ENCODE measurements at regions not wholly inside any gene's neighbourhood (a gene's known extent, or its start where the extent isn't known, plus 50 kb on each side); places are given as distances from the start of the nearest gene placed in this dataset.
A peak's percentile ranks its signal among the peaks of the same experiment; 100 is the strongest.
"Not testable (repeated sequence)": the region's sequence is repeated elsewhere in the genome, so short reads cannot be mapped to it uniquely, and the experiment has no call there.

DNA sequence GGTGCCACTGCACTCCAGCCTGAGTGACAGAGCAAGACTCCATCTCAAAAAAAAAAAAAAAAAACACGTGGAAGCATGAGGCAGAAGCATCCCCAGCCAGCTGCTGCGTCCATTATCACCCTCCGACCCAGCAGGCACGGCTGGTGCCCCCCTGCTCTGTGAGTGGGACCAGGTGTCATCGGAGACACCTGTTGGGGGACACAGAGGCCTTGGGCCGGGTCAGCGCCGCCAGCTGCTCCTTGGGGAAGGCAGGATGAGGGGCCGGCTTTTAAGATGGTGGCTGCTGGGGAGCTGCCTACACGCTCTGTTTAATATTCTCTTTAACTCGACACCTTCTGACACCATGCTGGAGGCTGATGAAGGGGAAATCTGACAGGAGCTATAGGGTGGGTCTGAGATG lies 80.2 kb upstream of the RUFY1 start:
- ATAC-seq (no peak), DNase-seq (no peak)
- Mint-ChIP-seq H3K27ac (no peak overlapping the region), H3K36me3 (ENCODE audit: low read depth) (no peaks in the 10 kb centered on the region), H3K9me3 (no peaks in the 10 kb centered on the region), H3K4me1 (no peaks in the 10 kb centered on the region), H3K4me3 (no peak overlapping the region), H3K27me3 (no peaks in the 10 kb centered on the region)

GRCh38 chr5:179468696-179469095 lies 81.7 kb upstream of the RUFY1 start:
- no peak for DNase-seq
- no peak overlapping the region for H3K27ac Mint-ChIP-seq
- no peak for ATAC-seq
- H3K4me1 Mint-ChIP-seq: no peaks in the 10 kb centered on the region
- H3K36me3 Mint-ChIP-seq (ENCODE audit: low read depth): no peaks in the 10 kb centered on the region
- H3K4me3 Mint-ChIP-seq: no peak overlapping the region
- no peaks in the 10 kb centered on the region for H3K9me3 Mint-ChIP-seq
- H3K27me3 Mint-ChIP-seq: no peaks in the 10 kb centered on the region

- H3K4me1 Mint-ChIP-seq: no peaks in the 10 kb centered on the region
- no peaks in the 10 kb centered on the region for H3K9me3 Mint-ChIP-seq
- no peak overlapping the region for H3K4me3 Mint-ChIP-seq
- H3K36me3 Mint-ChIP-seq (ENCODE audit: low read depth): no peaks in the 10 kb centered on the region
- ATAC-seq: no peak
- H3K27me3 Mint-ChIP-seq: no peaks in the 10 kb centered on the region
- no peak overlapping the region for H3K27ac Mint-ChIP-seq
- no peak for DNase-seq
Observed at GRCh38 chr5:179467441-179467840, 82.9 kb upstream of the RUFY1 start.

GRCh38 chr5:179464631-179465030 lies 85.7 kb upstream of the RUFY1 start:
- H3K36me3 Mint-ChIP-seq (ENCODE audit: low read depth): no peaks in the 10 kb centered on the region

GRCh38 chr5:179462040-179462439 lies 88.3 kb upstream of the RUFY1 start:
- Mint-ChIP-seq H3K27me3 (no peaks in the 10 kb centered on the region), H3K9me3 (peaks cover 4% of the 10 kb centered on the region), H3K4me1 (no peaks in the 10 kb centered on the region), H3K4me3 (no peak overlapping the region), H3K36me3 (ENCODE audit: low read depth) (peaks cover 2% of the 10 kb centered on the region), H3K27ac (no peak overlapping the region)
- DNase-seq (no peak), ATAC-seq (no peak)

More at GRCh38 chr5:179464631-179465030, 85.7 kb upstream of the RUFY1 start:
- Mint-ChIP-seq H3K27ac (no peak overlapping the region), H3K9me3 (no peaks in the 10 kb centered on the region), H3K4me1 (no peaks in the 10 kb centered on the region), H3K4me3 (no peak overlapping the region), H3K27me3 (no peaks in the 10 kb centered on the region)
- ATAC-seq: no peak
- no peak for DNase-seq

DNA sequence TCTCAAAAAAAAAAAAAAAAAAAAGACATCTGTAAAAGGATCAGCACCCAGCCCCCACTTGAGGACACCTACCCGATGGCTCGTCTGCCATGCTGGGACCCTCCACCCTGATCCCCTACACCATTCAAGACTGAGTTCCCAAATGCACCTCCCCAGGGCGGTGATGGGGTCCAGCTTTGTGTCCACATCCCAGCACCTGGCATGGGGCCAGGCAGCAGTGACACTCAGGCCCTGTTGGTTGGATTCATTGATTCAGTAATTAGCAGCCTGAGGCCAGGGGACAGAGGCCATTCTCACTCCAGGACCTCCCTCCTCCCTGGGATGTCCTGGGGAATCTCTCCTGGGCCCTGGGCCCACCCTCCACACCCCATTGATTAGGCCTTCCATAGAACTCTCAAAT lies 88.8 kb upstream of the RUFY1 start:
- Mint-ChIP-seq H3K36me3 (ENCODE audit: low read depth) (peaks cover 2% of the 10 kb centered on the region), H3K4me3 (no peak overlapping the region), H3K27ac (no peak overlapping the region), H3K4me1 (no peaks in the 10 kb centered on the region), H3K9me3 (peaks cover 5% of the 10 kb centered on the region), H3K27me3 (no peaks in the 10 kb centered on the region)
- no peak for DNase-seq
- no peak for ATAC-seq

- H3K36me3 Mint-ChIP-seq (ENCODE audit: low read depth): peaks cover 2% of the 10 kb centered on the region
- ATAC-seq (no peak), DNase-seq (no peak)
- no peak overlapping the region for H3K27ac Mint-ChIP-seq
- no peaks in the 10 kb centered on the region for H3K27me3 Mint-ChIP-seq
- H3K4me1 Mint-ChIP-seq: no peaks in the 10 kb centered on the region
- H3K4me3 Mint-ChIP-seq: no peak overlapping the region
- peaks cover 8% of the 10 kb centered on the region for H3K9me3 Mint-ChIP-seq
Observed at GRCh38 chr5:179459771-179460170, 90.6 kb upstream of the RUFY1 start.

GRCh38 chr5:179457612-179458011 lies 92.7 kb upstream of the RUFY1 start:
- Mint-ChIP-seq H3K27me3 (peaks cover 2% of the 10 kb centered on the region), H3K27ac (no peak overlapping the region), H3K36me3 (ENCODE audit: low read depth) (peaks cover 2% of the 10 kb centered on the region), H3K4me1 (no peaks in the 10 kb centered on the region), H3K9me3 (peaks cover 8% of the 10 kb centered on the region), H3K4me3 (no peak overlapping the region)
- no peak for DNase-seq
- no peak for ATAC-seq

DNA sequence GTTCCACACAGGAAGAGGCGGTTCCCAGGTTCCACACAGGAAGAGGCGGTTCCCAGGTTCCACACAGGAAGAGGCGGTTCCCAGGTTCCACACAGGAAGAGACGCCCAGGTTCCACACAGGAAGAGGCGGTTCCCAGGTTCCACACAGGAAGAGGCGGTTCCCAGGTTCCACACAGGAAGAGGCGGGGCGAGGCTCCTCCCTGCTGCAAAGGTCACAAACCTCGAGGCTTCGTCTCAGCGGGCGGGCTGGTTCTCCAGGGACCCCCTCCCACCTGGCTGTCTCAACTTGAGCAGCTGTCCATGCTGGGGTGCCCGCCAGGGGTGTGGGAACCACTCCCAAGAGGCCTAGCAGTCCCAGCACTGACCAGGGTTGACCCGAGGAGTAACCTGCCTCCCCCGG lies 94.3 kb upstream of the RUFY1 start:
- H3K27me3 Mint-ChIP-seq; H3K36me3 Mint-ChIP-seq (ENCODE audit: low read depth); H3K4me1 Mint-ChIP-seq; H3K27ac Mint-ChIP-seq; H3K9me3 Mint-ChIP-seq; DNase-seq; H3K4me3 Mint-ChIP-seq; ATAC-seq: not testable (repeated sequence)

DNA sequence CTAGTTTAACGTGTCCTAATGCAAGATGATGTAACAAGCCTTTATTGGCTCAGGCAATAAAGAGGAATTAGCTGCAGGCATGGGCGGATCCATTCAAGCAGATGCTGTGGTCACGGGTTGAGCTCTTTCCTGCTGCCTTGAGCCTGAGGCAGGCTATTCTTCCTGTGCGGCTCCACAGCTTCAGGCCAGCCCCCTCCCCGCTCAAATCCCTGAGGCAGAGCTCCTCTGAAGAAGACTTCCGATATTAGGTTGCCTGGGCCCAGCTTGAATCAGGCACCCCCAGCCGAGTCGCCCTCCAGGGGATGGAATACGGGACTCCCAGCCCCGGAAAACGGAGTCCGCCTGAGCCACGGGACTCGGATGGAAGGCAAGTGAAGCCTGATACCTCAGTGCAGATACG lies 95.0 kb upstream of the RUFY1 start:
- H3K36me3 Mint-ChIP-seq (ENCODE audit: low read depth): peaks cover 2% of the 10 kb centered on the region
- no peaks in the 10 kb centered on the region for H3K4me1 Mint-ChIP-seq
- no peak for ATAC-seq
- peaks cover 8% of the 10 kb centered on the region for H3K9me3 Mint-ChIP-seq
- peaks cover 3% of the 10 kb centered on the region for H3K27me3 Mint-ChIP-seq
- no peak overlapping the region for H3K27ac Mint-ChIP-seq
- DNase-seq: no peak
- no peak overlapping the region for H3K4me3 Mint-ChIP-seq

- H3K9me3 Mint-ChIP-seq: peaks cover 8% of the 10 kb centered on the region
- H3K36me3 Mint-ChIP-seq (ENCODE audit: low read depth): peaks cover 2% of the 10 kb centered on the region
- H3K4me3 Mint-ChIP-seq: no peak overlapping the region
- no peak overlapping the region for H3K27ac Mint-ChIP-seq
- peaks cover 3% of the 10 kb centered on the region for H3K27me3 Mint-ChIP-seq
- ATAC-seq (no peak), DNase-seq (no peak)
- H3K4me1 Mint-ChIP-seq: no peaks in the 10 kb centered on the region
Observed at GRCh38 chr5:179454356-179454755, 96.0 kb upstream of the RUFY1 start.

- Mint-ChIP-seq H3K27ac (no peak overlapping the region), H3K36me3 (ENCODE audit: low read depth) (peaks cover 2% of the 10 kb centered on the region), H3K9me3 (peaks cover 8% of the 10 kb centered on the region), H3K27me3 (peaks cover 3% of the 10 kb centered on the region), H3K4me3 (no peak overlapping the region), H3K4me1 (no peaks in the 10 kb centered on the region)
- ATAC-seq (no peak), DNase-seq (no peak)
Observed at GRCh38 chr5:179453616-179454015, 96.7 kb upstream of the RUFY1 start.

DNA sequence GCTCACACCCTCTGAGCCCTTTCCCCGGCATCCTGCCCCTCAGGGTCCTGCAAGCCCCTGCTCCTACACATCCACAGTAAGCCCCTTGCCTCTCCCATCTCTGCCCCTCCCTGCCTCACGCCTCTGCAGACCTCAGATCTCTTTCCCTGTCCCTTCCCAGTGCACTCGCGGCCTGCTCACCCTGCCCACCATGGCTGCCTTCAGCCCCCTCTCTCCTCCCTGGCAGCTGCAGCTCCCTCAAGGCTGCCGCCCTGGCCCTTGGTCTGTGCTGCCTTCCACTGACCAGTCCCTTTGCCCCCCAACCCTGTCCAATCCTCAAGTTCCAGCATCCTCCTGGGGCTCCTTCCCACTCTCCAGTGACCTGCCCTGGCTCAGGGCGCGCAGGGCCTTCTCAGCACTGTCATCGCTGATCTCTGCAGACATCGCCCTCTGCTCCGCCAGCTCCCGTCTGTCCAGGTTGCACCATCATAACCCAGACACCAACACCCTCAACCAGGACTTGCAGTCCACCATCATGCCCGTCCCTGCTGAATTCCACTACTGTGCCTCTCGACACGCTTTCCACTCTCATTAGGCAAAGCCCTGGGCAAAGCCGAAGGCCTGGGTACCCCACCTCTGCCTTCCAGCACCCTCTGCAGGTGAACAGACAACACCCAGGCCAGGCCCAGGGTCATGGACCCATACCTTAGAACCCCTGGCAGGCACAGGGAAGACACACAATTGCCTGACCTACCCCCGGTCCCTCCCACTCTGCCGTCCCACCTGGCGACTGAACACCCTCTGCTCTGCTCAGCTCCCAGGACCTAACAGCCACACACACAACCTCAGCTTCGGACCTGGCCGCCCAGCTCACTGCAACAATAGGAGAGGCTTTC lies 97.8 kb upstream of the RUFY1 start:
- Mint-ChIP-seq H3K4me3 (no peak overlapping the region), H3K27ac (no peak overlapping the region), H3K36me3 (ENCODE audit: low read depth) (peaks cover under 1% of the 10 kb centered on the region), H3K4me1 (no peaks in the 10 kb centered on the region), H3K27me3 (peaks cover 3% of the 10 kb centered on the region), H3K9me3 (peaks cover 6% of the 10 kb centered on the region)
- ATAC-seq: peak; percentile 27
- DNase-seq: no peak

GRCh38 chr5:179451828-179452196 lies 98.5 kb upstream of the RUFY1 start:
- Mint-ChIP-seq H3K36me3 (ENCODE audit: low read depth) (no peaks in the 10 kb centered on the region), H3K27ac (no peak overlapping the region), H3K27me3 (peaks cover 3% of the 10 kb centered on the region), H3K4me3 (no peak overlapping the region), H3K4me1 (no peaks in the 10 kb centered on the region), H3K9me3 (peaks cover 4% of the 10 kb centered on the region)
- ATAC-seq (no peak), DNase-seq (no peak)

GRCh38 chr5:179451114-179451827 lies 99.1 kb upstream of the RUFY1 start:
- H3K27me3 Mint-ChIP-seq: peaks cover 3% of the 10 kb centered on the region
- H3K4me1 Mint-ChIP-seq: no peaks in the 10 kb centered on the region
- H3K4me3 Mint-ChIP-seq: no peak overlapping the region
- H3K9me3 Mint-ChIP-seq: no peaks in the 10 kb centered on the region
- ATAC-seq (no peak), DNase-seq (no peak)
- no peak overlapping the region for H3K27ac Mint-ChIP-seq
- H3K36me3 Mint-ChIP-seq (ENCODE audit: low read depth): no peaks in the 10 kb centered on the region

Data from activated naive CD8-positive, alpha-beta T cell treated with anti-CD3 and anti-CD28 coated beads, Interleukin-2, amount 50 U/mL, for 24 hours (primary cell).